ENCODE measurements at regions not wholly inside any gene's neighbourhood (a gene's known extent, or its start where the extent isn't known, plus 50 kb on each side); places are given as distances from the start of the nearest gene placed in this dataset.

DNA sequence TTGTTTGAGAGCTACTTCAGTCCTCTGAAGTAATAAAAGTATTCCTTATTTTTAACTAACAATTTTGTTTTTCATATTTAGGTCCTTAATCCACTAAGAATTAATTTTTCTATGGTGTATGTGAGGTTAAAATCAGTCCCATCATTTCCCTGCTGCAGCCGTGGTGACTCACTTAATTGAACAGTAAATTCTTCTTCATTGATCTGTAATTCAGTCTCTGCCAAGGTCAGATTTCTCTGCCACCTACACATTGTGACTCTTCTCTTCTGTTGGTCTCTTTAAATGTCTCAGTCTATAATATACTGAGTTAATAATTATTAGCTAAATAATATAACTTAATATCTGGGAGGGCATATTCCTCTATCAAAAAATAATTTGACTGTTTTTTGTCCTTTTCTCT, 262.3 kb downstream of the UTRN start:
- no peak for DNase-seq (ENCODE audit: low read depth, low spot score)
- Histone ChIP-seq H3K9me3 (ENCODE audit: control insufficient read depth, insufficient read depth, low read length) (no peaks in the 10 kb centered on the region), H3K27me3 (ENCODE audit: control insufficient read depth, insufficient read depth, low read length) (no peaks in the 10 kb centered on the region), H3K27ac (ENCODE audit: low read length) (no peak overlapping the region), H3K4me3 (ENCODE audit: low read length) (no peak overlapping the region), H3K36me3 (ENCODE audit: control insufficient read depth, insufficient read depth, low read length) (no peaks in the 10 kb centered on the region), H3K4me1 (ENCODE audit: control insufficient read depth, insufficient read depth, low read length) (no peaks in the 10 kb centered on the region)
- no CpG with 5 or more reads among the region's 1 CpG for WGBS (ENCODE audit: insufficient coverage, insufficient read length)

DNA sequence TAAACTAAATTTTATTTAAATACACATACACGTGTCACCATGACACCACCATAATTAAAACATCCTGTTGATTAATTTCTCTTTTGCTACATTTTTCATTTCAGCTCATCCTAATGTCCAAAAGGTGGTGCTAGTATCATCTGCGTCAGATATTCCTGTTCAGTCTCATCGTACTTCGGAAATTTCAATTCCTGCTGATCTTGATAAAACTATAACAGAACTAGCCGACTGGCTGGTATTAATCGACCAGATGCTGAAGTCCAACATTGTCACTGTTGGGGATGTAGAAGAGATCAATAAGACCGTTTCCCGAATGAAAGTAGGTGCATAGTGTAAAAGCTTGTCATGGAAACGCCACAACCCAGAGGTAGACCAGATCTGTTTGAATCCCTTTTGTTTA, 263.4 kb downstream of the UTRN start:
- Histone ChIP-seq H3K9me3 (ENCODE audit: control insufficient read depth, insufficient read depth, low read length) (no peaks in the 10 kb centered on the region), H3K27ac (ENCODE audit: low read length) (no peak overlapping the region), H3K4me3 (ENCODE audit: low read length) (no peak overlapping the region), H3K36me3 (ENCODE audit: control insufficient read depth, insufficient read depth, low read length) (no peaks in the 10 kb centered on the region), H3K27me3 (ENCODE audit: control insufficient read depth, insufficient read depth, low read length) (no peaks in the 10 kb centered on the region), H3K4me1 (ENCODE audit: control insufficient read depth, insufficient read depth, low read length) (no peaks in the 10 kb centered on the region)
- 100% methylated on average over 1 of the region's 9 CpGs for WGBS (ENCODE audit: insufficient coverage, insufficient read length)
- no peak for DNase-seq (ENCODE audit: low read depth, low spot score)

DNA sequence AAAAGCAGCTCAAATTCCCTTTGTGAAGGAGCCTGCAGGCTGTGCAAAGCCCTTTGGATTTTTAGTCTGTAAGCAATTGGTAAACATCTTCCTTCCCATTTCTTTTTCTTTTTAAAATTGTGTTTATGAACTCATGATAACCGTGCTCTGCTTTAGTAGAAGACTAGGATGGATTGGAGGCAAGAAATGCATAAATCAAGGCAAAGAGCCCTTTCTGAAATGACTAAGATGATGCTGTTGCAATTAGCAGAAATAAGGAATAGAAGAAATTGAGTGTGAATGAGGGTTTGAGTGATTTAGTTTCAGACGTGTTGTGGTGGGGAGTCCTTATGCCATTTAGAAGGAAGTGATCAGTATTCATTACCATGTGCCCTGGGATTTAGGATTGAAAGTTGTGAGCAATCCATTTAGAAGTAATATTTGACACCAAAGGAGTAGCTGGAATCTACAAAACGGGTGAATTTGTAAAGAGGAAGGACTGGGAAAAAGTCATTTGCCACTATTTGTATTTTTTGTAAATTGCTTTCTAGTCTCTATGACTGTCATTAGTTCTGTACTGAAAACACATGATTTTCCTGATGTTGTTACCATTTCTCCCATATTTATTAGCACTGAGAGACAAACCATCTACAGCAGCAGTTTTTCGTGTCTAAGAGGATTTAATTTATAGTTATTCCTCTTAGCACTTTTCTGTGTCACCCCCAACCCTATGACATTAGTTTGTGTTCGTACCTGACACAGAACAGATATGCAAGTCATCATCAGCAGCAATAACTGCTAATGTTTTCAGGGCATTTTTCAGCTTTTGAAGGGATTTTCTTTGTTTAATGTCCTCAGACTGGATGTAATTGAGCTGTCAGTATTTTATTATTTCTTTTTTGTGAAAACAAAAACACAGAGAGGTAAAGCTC, 265.0 kb downstream of the UTRN start:
- no peaks in the 10 kb centered on the region for H3K36me3 ChIP-seq (ENCODE audit: control insufficient read depth, insufficient read depth, low read length)
- no peaks in the 10 kb centered on the region for H3K4me1 ChIP-seq (ENCODE audit: control insufficient read depth, insufficient read depth, low read length)
- H3K27me3 ChIP-seq (ENCODE audit: control insufficient read depth, insufficient read depth, low read length): no peaks in the 10 kb centered on the region
- no peak overlapping the region for H3K27ac ChIP-seq (ENCODE audit: low read length)
- DNase-seq (ENCODE audit: low read depth, low spot score): no peak
- 100% methylated on average over 1 of the region's 5 CpGs for WGBS (ENCODE audit: insufficient coverage, insufficient read length)
- H3K4me3 ChIP-seq (ENCODE audit: low read length): no peak overlapping the region
- no peaks in the 10 kb centered on the region for H3K9me3 ChIP-seq (ENCODE audit: control insufficient read depth, insufficient read depth, low read length)

DNA sequence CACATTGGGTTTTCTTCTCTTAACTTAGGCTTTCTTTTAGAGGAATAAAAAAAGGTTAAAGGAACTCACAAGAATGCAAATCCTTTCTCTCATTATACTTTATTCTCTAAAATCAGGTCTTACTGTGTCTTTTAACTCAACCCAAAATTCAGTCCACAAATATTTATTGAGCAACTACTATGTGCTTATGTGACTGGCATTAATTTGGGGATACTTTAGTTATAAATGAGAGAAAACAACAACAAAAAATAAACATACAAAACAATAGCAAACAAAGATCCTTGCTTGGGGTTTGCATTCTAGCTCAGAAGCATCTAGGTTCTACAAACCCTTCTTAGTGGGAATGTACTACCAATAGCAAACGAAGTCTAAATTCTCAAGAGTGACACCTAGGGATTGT, 266.2 kb downstream of the UTRN start:
- Histone ChIP-seq H3K36me3 (ENCODE audit: control insufficient read depth, insufficient read depth, low read length) (no peaks in the 10 kb centered on the region; the same call in 1 of the 2 replicates), H3K27me3 (ENCODE audit: control insufficient read depth, insufficient read depth, low read length) (no peaks in the 10 kb centered on the region), H3K4me1 (ENCODE audit: control insufficient read depth, insufficient read depth, low read length) (no peaks in the 10 kb centered on the region), H3K27ac (ENCODE audit: low read length) (no peak overlapping the region), H3K9me3 (ENCODE audit: control insufficient read depth, insufficient read depth, low read length) (no peaks in the 10 kb centered on the region), H3K4me3 (ENCODE audit: low read length) (no peak overlapping the region)
- no CpG with 5 or more reads among the region's 1 CpG for WGBS (ENCODE audit: insufficient coverage, insufficient read length)
- DNase-seq (ENCODE audit: low read depth, low spot score): no peak

DNA sequence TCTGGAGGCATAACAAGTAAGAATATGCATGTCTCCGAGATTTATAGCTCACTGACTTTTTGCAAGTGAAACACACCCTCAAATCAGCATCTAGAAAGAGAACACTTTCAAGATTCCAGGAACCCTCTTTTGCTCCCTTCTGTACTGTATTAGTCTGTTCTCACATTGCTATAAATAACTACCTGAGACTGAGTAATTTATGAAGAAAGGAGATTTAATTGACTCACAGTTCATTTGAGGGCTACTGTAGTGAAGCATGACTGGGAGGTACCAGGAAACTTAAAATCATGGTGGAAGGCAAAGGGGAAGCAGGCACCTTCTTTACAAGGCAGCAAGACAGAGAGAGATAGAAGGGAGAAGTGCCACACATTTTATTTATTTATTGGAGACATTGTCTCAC, 269.9 kb downstream of the UTRN start:
- Histone ChIP-seq H3K27me3 (ENCODE audit: control insufficient read depth, insufficient read depth, low read length) (no peaks in the 10 kb centered on the region), H3K36me3 (ENCODE audit: control insufficient read depth, insufficient read depth, low read length) (no peaks in the 10 kb centered on the region; the same call in 1 of the 2 replicates), H3K4me1 (ENCODE audit: control insufficient read depth, insufficient read depth, low read length) (no peaks in the 10 kb centered on the region), H3K9me3 (ENCODE audit: control insufficient read depth, insufficient read depth, low read length) (no peaks in the 10 kb centered on the region), H3K27ac (ENCODE audit: low read length) (no peak overlapping the region), H3K4me3 (ENCODE audit: low read length) (no peak overlapping the region)
- whole genome bisulfite sequencing (ENCODE audit: insufficient coverage, insufficient read length): no CpG with 5 or more reads among the region's 1 CpG
- DNase-seq (ENCODE audit: low read depth, low spot score): no peak

DNA sequence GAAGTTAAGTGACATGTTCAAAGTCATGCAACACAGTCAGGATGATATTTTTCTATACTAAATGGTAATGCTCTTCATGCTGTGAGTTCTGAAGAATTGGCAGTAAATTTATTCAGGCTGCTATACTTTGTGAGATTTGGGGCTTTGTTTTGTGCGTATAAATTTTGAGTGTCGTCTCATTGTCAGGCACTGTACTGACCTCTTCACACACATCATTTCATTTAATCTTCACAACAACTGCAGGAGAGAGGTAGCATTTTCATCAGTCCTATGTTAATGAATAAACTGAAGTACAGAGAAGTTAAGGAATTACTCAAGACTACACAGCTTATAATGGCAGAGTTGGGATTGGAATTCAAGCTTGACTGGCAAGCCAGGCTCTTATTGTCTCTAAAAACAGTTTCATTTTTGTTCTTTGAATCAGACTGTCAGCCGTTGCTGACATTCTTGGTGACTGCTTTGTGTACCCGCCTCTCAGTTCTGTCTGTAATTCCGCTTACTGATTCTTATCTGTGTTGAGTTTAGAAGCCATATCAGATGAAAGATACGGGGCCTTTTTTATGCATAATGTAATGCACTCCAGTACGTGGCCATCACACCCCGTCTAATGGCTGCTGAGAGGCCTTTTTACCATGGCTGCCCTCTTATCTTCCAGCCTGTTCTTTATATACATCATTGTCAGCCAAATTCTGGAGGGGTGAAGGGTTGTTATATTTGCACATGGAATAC, 274.9 kb downstream of the UTRN start:
- no CpG with 5 or more reads among the region's 8 CpGs for WGBS (ENCODE audit: insufficient coverage, insufficient read length)
- no peaks in the 10 kb centered on the region for H3K9me3 ChIP-seq (ENCODE audit: control insufficient read depth, insufficient read depth, low read length)
- DNase-seq (ENCODE audit: low read depth, low spot score): no peak
- H3K4me3 ChIP-seq (ENCODE audit: low read length): no peak overlapping the region
- no peaks in the 10 kb centered on the region for H3K27me3 ChIP-seq (ENCODE audit: control insufficient read depth, insufficient read depth, low read length)
- H3K4me1 ChIP-seq (ENCODE audit: control insufficient read depth, insufficient read depth, low read length): no peaks in the 10 kb centered on the region
- no peak overlapping the region for H3K27ac ChIP-seq (ENCODE audit: low read length)
- no peaks in the 10 kb centered on the region; the same call in 1 of the 2 replicates for H3K36me3 ChIP-seq (ENCODE audit: control insufficient read depth, insufficient read depth, low read length)

DNA sequence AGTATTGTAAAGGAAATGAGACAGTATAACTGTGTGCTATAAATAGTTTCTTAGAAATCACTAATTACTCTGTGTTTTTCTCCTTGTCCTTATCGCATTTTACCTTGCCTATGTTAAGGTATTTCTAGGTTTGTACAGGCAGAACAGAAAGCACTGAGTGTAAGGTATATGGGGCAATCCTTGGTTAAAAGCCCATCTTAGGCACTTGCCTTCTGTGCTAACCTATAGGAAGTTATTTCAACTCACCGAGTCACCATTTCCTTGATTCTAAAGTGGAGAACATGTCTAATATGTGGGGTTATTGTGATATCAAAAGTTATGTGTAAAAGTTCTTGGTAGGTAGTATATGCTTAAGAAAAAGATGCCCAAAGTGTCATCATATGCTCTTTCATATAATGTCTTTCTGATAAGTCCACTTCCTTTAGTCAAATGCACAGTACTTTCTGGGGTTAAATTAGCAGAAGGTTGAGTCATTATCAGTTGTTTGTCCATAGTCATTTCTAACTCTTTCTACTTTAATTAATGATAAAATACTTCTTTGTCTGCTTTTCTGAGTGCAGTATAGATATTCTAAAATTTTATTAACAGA, 276.4 kb downstream of the UTRN start:
- Histone ChIP-seq H3K4me3 (ENCODE audit: low read length) (no peak overlapping the region), H3K27ac (ENCODE audit: low read length) (no peak overlapping the region), H3K36me3 (ENCODE audit: control insufficient read depth, insufficient read depth, low read length) (no peaks in the 10 kb centered on the region), H3K9me3 (ENCODE audit: control insufficient read depth, insufficient read depth, low read length) (no peaks in the 10 kb centered on the region), H3K4me1 (ENCODE audit: control insufficient read depth, insufficient read depth, low read length) (no peaks in the 10 kb centered on the region), H3K27me3 (ENCODE audit: control insufficient read depth, insufficient read depth, low read length) (no peaks in the 10 kb centered on the region)
- DNase-seq (ENCODE audit: low read depth, low spot score): no peak
- no CpG with 5 or more reads among the region's 2 CpGs for WGBS (ENCODE audit: insufficient coverage, insufficient read length)

DNA sequence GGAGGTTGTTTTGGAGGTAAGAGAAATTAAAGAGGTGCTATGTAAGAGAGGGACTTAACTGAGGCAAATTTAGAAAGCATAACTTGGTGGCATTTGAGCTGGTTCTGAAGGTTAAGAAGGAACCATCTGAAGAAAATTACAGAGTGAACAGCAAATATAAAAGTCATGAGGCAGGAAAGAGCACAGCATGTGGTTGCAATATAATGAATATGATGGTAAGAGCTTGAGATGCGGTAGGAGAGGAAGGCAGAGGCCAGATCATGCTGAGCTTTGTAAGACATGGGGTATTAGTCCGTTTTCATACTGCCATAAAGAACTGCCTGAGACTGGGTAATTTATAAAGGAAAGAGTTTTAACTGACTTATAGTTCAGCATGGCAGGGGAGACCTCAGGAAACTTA, 279.1 kb downstream of the UTRN start:
- Histone ChIP-seq H3K36me3 (ENCODE audit: control insufficient read depth, insufficient read depth, low read length) (no peaks in the 10 kb centered on the region), H3K27ac (ENCODE audit: low read length) (no peak overlapping the region), H3K9me3 (ENCODE audit: control insufficient read depth, insufficient read depth, low read length) (no peaks in the 10 kb centered on the region), H3K4me3 (ENCODE audit: low read length) (no peak overlapping the region), H3K4me1 (ENCODE audit: control insufficient read depth, insufficient read depth, low read length) (no peaks in the 10 kb centered on the region), H3K27me3 (ENCODE audit: control insufficient read depth, insufficient read depth, low read length) (no peaks in the 10 kb centered on the region)
- WGBS (ENCODE audit: insufficient coverage, insufficient read length): no CpG with 5 or more reads among the region's 2 CpGs
- DNase-seq (ENCODE audit: low read depth, low spot score): no peak

DNA sequence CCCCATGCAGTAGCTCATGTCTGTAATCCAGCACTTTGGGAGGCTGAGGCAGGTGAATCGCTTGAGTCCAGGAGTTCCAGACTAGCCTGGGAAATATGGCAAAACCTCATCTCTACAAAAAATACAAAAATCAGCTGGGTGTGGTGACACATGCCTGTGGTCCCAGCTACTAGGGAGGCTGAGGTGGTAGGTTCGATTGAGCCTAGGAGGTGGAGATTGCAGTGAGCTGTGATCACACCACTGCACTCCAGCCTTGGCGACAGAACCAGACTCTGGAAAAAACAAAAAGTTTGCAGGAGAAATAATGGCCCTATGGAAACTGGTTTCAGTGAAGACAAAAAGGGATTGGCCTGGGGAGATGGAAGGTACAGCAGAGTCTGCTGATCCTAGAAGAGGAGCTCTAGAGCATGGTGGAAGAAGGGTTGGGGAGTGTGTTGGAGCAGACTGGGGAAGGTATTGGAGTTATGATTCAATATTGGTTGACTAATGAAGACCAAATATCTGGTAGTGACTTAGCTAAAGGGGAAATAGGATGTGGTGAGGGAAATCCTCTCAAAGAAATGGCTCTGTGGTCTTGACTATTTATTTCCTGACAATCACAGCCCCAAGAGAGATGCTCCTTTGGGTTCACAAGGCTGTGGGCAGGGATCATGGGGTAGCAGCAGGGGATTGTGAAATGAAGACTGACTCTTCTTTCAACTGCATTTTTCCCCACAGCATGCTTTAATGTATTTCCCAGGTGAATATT, 281.9 kb downstream of the UTRN start:
- no peaks in the 10 kb centered on the region for H3K27me3 ChIP-seq (ENCODE audit: control insufficient read depth, insufficient read depth, low read length)
- no peaks in the 10 kb centered on the region for H3K36me3 ChIP-seq (ENCODE audit: control insufficient read depth, insufficient read depth, low read length)

DNA sequence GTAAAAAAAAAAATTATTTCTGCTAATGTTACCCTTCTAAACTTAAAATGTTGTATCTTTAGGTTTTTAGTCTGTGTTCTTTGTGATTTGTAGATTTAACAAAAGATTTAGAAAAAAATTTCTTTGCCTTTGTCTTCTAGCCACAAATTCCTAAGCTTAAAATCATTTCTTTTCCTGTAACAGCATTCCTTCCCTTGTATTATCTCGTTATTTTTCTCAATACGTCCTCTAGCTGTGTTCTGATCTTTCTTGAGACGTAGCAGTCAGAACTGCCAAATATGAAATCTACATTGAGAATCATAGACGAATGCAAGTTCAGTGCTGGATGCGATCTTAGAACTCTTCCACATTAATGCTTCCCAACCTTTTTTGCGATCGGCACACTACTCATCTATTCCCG, 283.1 kb downstream of the UTRN start:
- no peak overlapping the region for H3K27ac ChIP-seq (ENCODE audit: low read length)
- no peak for DNase-seq (ENCODE audit: low read depth, low spot score)
- no CpG with 5 or more reads among the region's 8 CpGs for WGBS (ENCODE audit: insufficient coverage, insufficient read length)
- H3K9me3 ChIP-seq (ENCODE audit: control insufficient read depth, insufficient read depth, low read length): no peaks in the 10 kb centered on the region
- H3K4me3 ChIP-seq (ENCODE audit: low read length): no peak overlapping the region
- no peaks in the 10 kb centered on the region for H3K36me3 ChIP-seq (ENCODE audit: control insufficient read depth, insufficient read depth, low read length)
- H3K4me1 ChIP-seq (ENCODE audit: control insufficient read depth, insufficient read depth, low read length): no peaks in the 10 kb centered on the region
- H3K27me3 ChIP-seq (ENCODE audit: control insufficient read depth, insufficient read depth, low read length): no peaks in the 10 kb centered on the region

More for the DNA sequence above, 281.9 kb downstream of the UTRN start:
- Histone ChIP-seq H3K9me3 (ENCODE audit: control insufficient read depth, insufficient read depth, low read length) (no peaks in the 10 kb centered on the region), H3K4me3 (ENCODE audit: low read length) (no peak overlapping the region), H3K27ac (ENCODE audit: low read length) (no peak overlapping the region), H3K4me1 (ENCODE audit: control insufficient read depth, insufficient read depth, low read length) (no peaks in the 10 kb centered on the region)
- WGBS (ENCODE audit: insufficient coverage, insufficient read length): no CpG with 5 or more reads among the region's 3 CpGs
- no peak for DNase-seq (ENCODE audit: low read depth, low spot score)

Data from iPS DF 6.9 (cell line).